GM19395 (cell line): ENCODE measurements at regions not wholly inside any gene's neighbourhood (a gene's known extent, or its start where the extent isn't known, plus 50 kb on each side); places are given as distances from the start of the nearest gene placed in this dataset.
"Not testable (repeated sequence)": the region's sequence is repeated elsewhere in the genome, so short reads cannot be mapped to it uniquely, and the experiment has no call there.

Experiments
- ATAC-seq: cut with Tn5 transposase; IDR thresholded peaks from one replicate; pipeline ENCODE4 v1.9.1; 2021; ENCODE audit warnings: mild to moderate bottlenecking, moderate library complexity; ENCODE audit not compliant: unreplicated experiment

DNA sequence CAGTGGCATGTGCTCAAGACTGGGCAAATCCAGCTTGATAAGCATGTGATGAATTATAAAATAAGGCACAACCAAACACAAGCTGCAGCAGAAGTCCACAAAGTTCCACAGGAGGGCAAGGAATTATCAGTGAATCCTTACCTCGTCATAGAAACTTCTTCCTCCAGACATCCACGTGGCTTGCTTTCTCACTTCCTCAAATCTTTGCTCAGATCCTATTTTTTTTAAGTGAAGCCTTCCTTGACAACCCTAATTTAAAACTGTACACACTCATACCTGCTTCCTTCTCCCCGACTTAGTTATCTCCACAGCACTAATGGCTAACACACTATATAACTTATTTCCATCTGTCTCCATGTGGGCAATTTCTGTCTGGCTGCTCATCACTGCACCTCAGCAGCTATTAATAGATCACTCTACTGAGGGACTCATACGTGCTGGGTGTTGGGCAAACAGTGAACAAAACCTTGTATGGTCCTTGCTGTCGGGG lies 320.7 kb downstream of the KLF13 start:
- ATAC-seq = not testable (repeated sequence)

DNA sequence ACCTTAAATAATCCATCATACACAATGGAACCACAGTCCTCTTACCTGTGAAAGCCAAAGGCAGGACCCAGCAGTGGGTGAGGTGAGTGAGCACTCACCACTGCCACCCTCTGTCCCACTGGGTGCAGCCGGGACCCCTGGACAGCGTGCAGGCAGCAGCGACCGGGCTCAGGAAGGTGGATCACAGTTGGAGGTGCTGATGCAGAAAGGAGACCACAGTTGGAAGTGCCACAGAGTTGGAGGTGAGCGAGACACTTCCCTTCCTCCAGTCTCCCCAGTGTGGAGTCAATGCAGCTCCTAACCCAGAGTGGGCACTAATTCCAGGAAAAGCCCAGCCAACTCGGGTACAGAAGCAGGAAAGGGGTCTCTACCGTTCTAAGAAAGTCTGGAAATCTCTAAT lies 323.0 kb downstream of the KLF13 start:
- not testable (repeated sequence) for ATAC-seq

DNA sequence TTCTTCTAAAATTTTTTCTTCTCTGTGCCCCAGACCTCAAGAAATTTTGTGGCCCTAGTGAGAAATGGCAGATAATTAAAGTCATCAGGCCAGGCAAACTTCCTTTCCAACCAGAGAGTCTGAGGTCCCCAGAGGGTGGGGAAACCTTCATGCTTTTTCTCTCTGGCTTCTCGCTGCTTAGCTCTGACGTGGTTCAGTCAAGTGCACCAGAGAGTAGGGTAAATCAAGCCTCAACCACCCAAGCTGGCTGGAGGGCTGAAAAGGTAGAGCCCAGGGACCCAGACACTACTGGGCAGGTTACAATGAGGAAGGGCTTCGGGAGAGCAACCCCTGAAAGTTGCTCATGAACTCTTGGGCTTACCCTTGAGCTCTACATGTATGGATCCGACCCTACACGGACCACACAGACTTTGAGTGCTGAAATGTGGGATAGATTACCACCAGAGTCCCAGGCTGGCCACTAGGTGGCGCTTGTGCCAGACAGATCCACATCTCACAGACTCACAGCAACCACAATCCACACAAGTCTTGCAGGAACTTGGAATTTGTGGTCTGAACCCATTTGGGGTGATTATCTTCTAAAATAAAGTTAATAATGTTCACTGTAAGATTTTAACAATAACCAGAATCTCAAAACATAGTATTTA lies 323.5 kb downstream of the KLF13 start:
- ATAC-seq = not testable (repeated sequence)

DNA sequence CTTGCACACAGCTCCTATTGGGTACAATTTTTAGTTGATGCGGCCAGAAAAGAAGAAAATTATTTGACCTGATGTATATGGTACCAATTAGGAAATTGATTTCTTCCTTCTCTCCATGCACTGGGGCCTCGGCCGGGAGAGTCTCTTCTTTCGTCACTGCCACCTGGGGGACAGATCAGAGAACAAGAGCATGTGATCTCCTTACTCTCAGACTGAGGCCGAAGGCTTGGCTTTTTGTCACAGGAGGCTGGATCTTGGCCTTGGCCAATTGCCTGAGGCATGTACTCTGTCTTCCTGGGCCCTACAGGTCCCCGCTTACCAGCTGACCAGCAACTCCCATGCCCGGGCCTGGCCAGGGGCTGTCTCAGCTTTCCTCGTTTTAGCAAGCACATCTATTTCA lies 330.3 kb downstream of the KLF13 start:
- not testable (repeated sequence) for ATAC-seq

DNA sequence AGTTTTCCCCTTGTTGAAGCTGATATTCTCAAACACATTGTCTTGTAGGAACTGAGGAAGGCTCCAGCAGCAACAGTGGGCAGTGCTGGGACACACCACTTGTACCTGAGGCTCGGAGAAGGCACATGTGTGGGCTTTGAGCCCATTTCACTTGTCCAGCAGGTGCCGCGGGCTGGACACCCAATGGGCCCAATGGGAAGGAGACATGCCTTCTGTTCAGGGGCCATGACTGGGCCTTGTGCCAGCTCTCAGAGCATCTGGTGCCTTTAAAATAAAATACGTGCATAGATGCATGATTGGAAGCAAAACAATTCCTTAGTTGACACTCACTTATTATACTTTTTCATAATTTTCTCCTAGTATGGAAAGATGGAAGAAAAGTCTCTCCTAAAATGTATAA lies 334.2 kb downstream of the KLF13 start:
- no peak for ATAC-seq

DNA sequence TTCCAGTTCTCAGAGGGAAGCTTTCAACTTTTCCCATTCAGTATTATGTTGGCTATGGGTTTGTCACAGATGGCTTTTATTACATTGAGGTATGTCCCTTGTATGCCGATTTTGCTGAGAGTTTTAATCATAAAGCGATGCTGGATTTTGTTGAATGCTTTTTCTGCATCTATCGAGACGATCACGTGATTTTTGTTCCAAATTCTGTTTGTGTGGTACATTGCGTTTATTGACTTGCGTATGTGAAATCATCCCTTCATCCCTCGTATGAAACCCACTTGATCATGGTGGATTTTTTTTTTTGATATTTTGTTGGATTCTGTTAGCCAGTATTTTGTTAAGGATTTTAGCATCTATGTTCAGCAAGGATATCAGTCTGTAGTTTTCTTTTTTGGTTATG lies 339.1 kb downstream of the KLF13 start:
- not testable (repeated sequence) for ATAC-seq

DNA sequence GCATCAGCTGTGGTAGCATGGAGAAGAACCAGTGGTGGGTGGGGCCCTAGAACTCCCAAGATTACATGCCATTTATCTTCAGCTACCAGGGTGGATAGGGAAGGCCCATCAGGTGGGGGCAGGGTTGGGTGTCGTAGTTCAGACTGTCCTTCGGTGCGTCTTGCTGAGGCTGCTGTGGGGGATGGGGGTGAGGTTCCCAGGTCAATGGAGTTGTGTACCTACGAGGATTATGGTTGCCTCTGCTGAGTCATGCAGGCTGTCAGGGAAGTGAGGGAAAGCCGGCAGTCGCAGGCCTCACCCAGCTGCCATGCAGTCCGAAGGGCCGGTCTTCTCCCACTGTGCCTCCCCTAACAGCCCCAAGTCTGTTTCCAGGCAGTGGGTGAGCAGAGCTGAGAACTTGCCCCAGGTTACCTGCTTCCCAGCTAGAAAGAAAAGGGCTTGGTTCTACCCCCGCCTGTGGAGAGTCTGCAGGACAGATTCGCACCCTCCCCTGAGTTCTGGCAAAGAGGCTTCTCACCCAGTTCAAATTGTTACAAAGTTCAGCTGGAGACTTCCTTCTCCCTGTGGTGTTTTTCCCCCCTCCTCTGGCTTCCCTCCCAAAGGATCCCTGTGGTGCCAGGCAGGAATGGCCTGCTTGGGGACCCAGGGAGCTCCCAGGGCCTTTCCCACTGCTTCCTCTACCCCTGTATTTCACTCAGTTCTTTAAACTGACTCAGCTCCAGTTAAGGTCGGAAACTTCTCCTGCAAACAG lies 342.7 kb downstream of the KLF13 start:
- ATAC-seq = not testable (repeated sequence)

DNA sequence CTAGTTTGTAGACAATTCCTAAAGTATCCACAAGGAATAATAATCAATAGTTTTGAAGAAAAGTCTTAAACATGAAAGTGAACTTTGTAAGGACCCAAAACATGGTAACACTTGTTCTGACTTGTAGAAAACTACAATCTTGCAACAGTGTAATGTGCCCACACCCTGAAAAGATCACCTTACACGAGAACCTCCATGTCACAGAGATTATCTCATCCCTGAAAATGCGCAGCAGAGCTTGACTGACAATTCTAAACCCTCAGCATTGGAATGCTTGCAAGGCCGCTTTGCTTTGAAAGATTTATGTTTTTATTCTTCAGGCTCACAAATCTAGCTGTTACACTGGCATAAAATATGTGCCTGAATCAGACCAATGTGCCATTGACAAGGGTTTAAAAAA lies 346.6 kb downstream of the KLF13 start:
- ATAC-seq = not testable (repeated sequence)

DNA sequence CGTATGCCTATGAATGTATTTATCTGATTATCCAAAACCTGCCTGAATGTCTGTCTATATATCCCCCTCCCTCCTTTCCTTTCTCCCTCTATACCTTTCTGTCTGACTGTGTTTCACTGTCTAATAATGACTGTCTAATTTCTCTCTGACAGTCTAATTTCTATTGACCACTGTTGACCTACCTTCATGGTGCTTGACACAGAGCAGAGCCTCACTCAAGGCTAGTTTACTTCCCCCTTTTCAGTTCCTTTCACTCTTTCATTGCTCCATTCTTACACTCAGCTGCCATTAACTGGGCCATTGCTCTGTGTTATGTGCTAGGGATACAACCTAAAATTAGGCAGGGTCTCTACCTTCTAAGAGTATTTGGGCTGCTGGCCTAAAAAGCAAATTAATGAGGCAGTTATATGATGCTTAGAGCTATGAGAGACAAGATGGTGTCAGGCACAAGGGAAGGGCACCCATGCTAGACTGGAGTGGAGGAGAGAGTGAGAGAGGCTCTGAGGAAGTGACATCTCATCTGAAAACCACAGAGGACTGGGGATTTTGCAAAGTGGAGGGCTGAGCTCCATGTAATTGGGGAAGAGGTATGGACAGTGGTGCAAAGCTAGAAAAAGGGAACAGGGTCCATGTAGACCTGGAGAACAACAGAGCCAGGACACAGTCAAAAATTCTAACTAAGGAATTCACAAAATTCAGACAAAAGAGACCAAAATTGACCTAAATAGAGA lies 348.6 kb upstream of the CHRNA7 start:
- not testable (repeated sequence) for ATAC-seq

DNA sequence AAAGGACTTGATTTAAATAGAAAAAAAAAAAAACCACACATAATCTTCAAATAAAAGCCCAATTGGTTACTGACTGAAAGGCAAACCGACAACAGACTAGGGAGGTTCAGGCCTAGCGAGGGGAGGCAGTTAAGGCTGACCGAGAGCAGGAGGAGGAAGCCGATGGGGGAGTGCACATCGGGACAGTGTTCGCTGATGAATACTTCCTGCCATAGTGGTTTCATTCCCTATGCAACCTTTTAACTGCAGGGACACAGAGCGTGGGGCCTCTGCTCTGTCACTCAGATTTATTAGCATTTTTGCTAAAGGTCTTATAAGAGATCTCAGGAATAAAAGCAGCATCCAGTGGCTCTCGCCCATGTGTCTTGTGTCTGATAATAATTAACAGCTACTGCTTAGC lies 343.2 kb upstream of the CHRNA7 start:
- not testable (repeated sequence) for ATAC-seq

DNA sequence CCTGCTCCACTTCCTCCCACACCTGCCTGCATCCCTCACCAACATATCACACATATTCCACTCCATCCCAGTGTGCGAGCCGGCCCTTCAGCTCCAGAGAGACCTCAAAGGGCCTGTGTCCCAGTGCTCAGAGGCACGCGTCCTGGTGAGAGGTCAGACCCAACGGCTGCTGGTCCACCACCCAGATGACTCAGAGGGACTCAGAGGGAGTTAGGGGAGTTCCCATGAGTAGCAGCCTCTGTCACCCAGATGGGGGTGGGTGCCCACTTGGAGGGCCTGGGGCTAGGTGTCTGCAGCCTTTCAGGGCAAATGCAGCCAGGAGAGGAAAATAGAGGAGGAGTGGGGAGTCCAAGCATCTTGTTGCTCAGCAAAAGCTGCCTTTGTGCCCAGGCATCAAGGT lies 333.8 kb upstream of the CHRNA7 start:
- not testable (repeated sequence) for ATAC-seq

DNA sequence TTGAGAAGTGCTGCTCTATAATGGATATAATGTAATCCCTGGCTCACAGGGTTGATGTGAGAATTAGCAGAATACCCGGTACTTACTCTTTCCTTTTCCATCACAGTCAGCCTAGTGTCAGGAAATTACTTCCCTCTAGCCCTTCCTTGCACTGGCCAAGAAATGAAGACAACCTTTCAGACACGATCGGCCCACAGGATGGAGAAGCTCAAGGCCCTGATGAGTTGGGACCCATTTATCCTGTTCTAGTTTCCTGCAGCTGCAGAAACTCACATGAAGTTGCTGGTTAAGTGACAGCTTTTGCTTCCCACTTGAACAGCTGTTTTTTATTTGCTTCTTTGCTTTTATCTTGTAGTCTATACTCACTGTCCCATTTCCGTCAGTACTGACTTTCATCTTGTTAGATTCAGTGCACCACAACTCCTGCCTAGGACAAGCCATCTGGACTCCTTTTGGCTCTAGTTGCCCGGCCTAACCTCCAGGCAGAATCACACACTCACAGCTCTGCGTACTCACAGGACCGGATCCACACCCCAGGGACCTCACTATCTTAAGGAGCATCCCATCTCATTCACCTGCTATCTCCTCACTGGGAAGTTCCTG lies 325.1 kb upstream of the CHRNA7 start:
- ATAC-seq = not testable (repeated sequence)

DNA sequence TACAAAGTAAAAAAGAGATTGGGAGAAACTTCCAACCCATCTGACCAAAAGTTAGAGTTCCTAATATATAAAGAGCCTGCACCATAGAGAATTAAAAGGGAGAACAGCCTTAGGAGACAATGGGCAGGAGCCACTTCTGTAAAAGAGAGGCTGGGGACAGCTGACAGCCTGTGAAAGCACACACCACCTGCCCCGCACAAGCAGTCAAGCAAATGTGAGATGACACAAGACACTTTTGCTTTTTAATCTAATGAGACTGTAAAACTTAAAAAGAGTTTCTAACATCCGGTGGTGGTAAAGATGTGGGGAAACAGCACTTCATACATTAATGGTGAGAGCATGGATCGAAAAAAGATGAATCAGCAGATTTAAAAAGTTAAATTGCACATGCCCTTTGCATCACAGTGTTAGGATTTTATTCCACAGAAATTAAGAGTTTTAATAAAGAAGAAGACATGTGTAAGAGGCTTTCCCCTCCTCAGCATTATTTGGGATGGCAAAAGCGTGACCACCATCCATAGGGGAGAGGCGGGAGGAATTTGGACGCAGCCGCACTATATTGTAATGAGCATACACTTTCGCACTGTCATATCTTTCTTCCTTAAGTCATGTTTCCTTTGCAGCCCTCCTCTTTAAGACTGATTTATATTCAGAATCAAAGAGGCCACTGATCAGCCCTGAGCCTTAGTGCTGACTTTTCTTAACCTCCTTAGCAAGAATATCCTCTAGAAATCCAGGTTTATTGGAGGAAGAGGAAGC lies 322.2 kb upstream of the CHRNA7 start:
- peak; percentile 71 for ATAC-seq

DNA sequence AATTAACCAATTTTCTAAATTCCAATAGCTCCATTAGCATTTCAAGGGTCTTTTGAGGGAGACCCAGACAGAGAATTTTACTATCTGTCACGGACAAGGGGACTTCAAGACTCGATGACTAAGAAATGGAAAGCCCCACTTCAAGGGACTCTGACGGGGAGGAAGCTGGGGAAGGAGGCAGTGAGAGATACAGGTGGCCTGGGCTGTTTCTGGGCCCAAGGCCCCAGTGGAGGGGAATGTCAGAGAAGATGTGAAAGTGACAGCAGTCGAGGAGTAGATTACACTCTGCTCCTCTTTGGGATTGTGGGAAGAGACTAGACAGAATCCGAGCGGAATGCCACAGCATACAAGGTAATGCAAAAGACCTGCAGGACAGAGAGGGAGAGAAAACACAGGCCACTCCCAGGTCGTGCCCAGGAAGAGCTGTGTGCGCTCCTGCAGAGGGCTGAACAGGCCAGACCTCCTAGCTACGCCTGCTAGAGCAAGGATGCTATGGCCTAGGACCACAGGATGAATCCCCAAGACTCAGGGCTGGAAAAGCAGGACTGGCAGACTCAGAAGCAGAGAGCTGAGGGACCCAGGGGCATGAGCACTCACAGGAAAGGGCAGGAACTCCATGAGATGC lies 321.5 kb upstream of the CHRNA7 start:
- peak; percentile 73 for ATAC-seq

DNA sequence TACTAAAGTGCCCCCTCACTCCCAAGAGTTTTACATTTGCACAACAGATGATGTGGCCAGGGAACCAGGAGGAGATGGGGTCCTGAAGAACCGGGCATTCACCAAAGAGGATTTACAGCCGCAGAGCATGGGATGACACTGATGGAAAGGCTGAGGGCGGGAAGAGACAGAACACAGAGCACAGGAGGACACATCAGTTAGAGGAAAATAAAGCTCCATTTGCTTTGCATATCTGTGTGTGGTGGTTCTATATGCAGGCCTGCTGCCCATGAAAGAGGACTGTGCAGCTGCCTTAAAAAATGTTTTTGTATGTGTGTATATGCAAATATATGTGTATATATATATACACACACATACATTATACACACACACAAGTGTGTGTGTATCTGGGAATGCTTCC lies 320.8 kb upstream of the CHRNA7 start:
- ATAC-seq = not testable (repeated sequence)

DNA sequence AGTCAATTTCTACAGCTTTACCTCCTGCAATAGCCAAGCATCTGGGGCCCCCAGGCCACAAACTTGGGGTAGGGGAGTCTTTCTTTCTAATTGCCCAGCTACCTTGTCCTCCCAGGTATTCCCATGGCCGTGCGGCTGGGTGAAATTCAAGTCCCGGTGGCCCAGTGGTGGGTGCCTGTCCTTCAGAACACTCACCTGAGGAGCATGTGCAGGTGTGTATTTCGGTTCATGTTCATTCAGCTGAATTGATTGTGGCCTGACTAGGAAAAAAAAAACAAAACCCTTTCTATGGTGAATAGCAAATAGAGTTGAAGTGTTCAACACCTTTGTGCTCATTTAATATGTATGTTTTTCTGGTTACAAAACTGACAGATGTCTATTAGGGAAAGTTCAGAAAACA lies 319.5 kb upstream of the CHRNA7 start:
- not testable (repeated sequence) for ATAC-seq

DNA sequence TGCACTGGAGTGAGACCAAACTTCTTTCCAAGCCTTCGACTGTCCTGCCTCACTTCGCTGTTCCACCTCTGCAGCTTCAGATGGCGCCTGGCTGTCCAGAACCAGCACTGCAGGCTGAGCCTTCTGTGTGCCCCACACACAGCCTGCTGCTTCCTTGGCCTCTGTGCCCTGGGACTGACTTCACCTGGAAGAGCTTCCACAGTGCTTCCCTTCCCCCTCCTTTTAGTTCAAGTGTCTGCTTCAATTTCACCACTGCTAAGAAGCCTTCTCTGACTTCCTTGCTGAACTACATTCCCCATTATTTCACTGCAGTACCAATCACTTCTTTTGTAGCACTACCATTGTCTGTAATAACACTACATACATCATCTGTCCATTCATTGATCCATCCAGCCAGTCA lies 315.1 kb upstream of the CHRNA7 start:
- not testable (repeated sequence) for ATAC-seq

DNA sequence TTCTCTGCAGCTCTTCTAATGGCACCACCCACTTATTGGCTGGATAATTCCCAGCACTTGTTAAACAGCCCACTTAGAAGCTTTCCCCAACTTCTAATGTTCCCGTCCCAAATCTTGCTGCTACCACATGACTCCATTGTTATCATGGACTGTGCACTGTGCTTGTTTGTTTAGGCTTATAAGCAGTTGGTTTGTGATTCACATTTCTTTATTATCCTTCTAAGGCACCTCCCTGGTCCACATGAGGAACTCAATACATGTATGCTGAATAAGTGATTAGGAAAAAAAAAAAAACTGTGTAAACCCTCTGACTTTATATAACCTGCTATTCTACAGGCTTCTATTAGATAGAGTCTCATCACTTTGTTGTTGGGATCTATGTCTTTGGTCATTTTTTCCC lies 311.7 kb upstream of the CHRNA7 start:
- ATAC-seq = not testable (repeated sequence)

DNA sequence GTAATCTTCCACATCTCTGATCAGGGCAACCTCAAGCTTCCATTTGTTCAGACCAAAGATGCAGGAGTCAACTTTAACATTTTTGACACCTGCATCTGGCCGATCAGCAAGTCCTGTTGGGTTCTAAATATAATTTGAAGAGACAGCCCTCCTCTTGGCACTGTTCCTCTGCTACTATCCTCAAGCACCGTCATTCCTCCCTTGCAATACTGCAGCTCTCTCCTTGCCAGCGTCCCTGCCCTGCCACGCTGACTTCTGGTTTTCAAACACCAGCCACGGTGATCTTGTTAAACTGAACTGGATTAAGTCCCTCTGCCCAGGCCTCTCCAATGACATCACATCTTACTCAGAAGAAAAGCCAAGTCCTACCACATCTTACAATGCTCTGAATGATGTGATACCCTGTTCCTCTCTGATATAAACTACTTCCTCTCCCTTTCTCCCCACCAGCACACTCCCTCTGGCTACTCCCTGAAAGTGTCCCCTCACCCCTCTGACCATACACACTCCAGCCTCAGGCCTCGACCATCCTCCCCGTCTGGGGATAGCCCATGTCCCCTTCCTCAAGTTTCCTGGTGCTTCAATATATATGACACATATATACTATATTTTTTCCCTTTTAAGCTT lies 310.8 kb upstream of the CHRNA7 start:
- not testable (repeated sequence) for ATAC-seq

DNA sequence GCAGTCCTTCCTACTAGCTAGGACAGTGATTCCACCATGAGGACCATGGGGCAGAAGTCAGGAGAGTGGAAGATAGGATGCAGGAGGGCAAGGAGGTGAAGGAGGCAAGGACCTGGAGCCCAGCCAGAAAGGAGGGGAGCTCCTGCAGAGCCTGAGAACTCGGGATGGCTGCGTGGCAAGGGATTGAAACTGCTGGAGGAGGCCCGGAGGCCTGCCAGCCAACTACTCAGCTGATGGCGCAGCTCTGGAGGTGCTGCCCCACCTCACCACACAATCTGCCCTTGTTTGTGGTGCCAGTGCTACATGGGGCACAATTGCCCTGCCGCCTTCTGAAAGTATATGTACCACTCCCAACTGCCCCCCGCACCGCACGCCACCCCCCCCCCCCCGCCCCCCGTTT lies 307.3 kb upstream of the CHRNA7 start:
- not testable (repeated sequence) for ATAC-seq
